Ovary (tissue), 7 donors: ENCODE measurements at regions not wholly inside any gene's neighbourhood (a gene's known extent, or its start where the extent isn't known, plus 50 kb on each side); places are given as distances from the start of the nearest gene placed in this dataset.

Experiments used
- DNase-seq, 5 donors: peaks; one replicate each; pipeline ENCODE4 v3.0.0-alpha.2; 2019 to 2020
- H3K27ac ChIP-seq, 2 donors: fragments of 200-600 bp; one replicate each; pipeline versions ENCODE4 v1.5.1 to v1.8.0; 2019 to 2022
- H3K27me3 ChIP-seq: fragments of 200-600 bp; one replicate; pipeline ENCODE4 v1.8.0; 2022
- H3K36me3 ChIP-seq: fragments of 200-600 bp; sonication (generic); one replicate; pipeline ENCODE4 v1.5.1; 2019
- H3K4me1 ChIP-seq: one replicate; pipeline ENCODE4 v1.8.1; 2013; ENCODE audit warnings: mild to moderate bottlenecking, moderate library complexity; ENCODE audit not compliant: insufficient read depth
- H3K4me3 ChIP-seq: fragments of 200-600 bp; sonication (generic); one replicate; pipeline ENCODE4 v1.5.1; 2017
- H3K9me3 ChIP-seq, 2 donors: fragments of 200-600 bp in 1 of 2; sonication (generic) in 1 of 2; one replicate each; pipeline versions ENCODE4 v1.5.1 to v1.8.1; 2013 to 2019; ENCODE audit warnings: mild to moderate bottlenecking in 1 of 2, moderate library complexity in 1 of 2
- CTCF ChIP-seq, 3 donors: fragments of 450-650 bp in 2 of 3; fragments of 200-600 bp in 1 of 3; IDR thresholded peaks; one replicate each; pipeline versions ENCODE4 v1.5.1 to v1.8.0; 2016 to 2022; ENCODE audit warnings: antibody characterized with exemption in 3 of 3, mild to moderate bottlenecking in 1 of 3
- EP300 ChIP-seq: sonication (generic); formaldehyde crosslinking; IDR thresholded peaks from one replicate; pipeline ENCODE4 v1.6.1; 2017; ENCODE audit warnings: antibody characterized with exemption
- POLR2A ChIP-seq: fragments of 450-650 bp; IDR thresholded peaks from one replicate; pipeline ENCODE4 v1.6.1; 2017; ENCODE audit warnings: antibody characterized with exemption, mild to moderate bottlenecking, moderate library complexity
- WGBS, 3 donors: extraction: QIAGEN DNeasy Blood & Tissue Kit in 1 of 3; methylation state at CpG; one replicate each; pipeline versions ENCODE4 v1.1.5 to v1.1.7; 2013 to 2017; 5-methylcytosine and 5-hydroxymethylcytosine counted together
- intact Hi-C, 4 donors: fragments of 100-400 bp; cut with DNase I; formaldehyde crosslinking; loops; one replicate each; pipeline versions ENCODE4 v1.11.0 to v1.15.1; 2022 to 2023
- donor health status: DM: no; HTN: no; CAD: no; lungs with moderate emphysema.
- donor health status: DM: no; HTN: no; CAD: no.
- donor health status: Bipolar disorder and iron deficiency.
- donor health status: DM: no; HTN: no; CAD: no.
- donor health status: DM: yes; HTN: yes; CAD: no.

DNA sequence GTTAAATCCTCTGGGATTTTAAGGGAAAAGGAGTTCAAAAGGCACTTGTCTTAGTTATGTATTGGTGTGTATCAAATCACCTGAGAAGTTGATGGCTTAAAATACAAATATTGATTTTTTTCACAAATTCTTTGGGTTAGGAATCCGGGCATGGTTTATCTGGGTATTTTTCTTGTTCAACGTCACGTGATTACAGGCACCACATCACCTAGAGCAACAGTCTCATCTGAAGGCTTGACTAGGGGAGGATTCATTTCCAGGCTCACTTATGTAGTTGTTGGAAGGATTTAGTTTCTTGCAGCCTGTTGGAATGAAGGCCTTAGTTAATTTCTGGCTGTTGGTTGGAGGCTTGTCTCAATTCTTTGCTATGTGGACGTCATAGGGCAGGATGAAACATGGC, 326.1 kb downstream of the STIM2 start:
- WGBS, 3 donors, result 89 to 93% (median 93%) methylated on average over 4 of the region's 4 CpGs
- TF ChIP-seq POLR2A (no peak), EP300 (no peak), CTCF (IDR thresholded peaks at IDR 0.05) (no peak)
- Histone ChIP-seq H3K27ac (no peak overlapping the region), H3K4me3 (no peak overlapping the region), H3K9me3 (no peaks in the 10 kb centered on the region), H3K36me3 (no peaks in the 10 kb centered on the region), H3K27me3 (no peaks in the 10 kb centered on the region), H3K4me1 (no peaks in the 10 kb centered on the region)
- intact Hi-C loops, result no loop called here
- DNase-seq, result no peak

GRCh38 chr4:27187786-27188185, 327.1 kb downstream of the STIM2 start:
- WGBS, 3 donors, result 69 to 79% (median 70%) methylated on average over 2 of the region's 2 CpGs
- H3K4me3 ChIP-seq, result no peak overlapping the region
- H3K4me1 ChIP-seq, result no peaks in the 10 kb centered on the region
- no peaks in the 10 kb centered on the region for H3K9me3 ChIP-seq
- no peak for DNase-seq
- no peak for TF ChIP-seq CTCF (IDR thresholded peaks at IDR 0.05)
- no peak for TF ChIP-seq EP300
- no peak for TF ChIP-seq POLR2A
- H3K36me3 ChIP-seq, result no peaks in the 10 kb centered on the region
- H3K27ac ChIP-seq, result no peak overlapping the region
- intact Hi-C loops, result no loop called here
- no peaks in the 10 kb centered on the region for H3K27me3 ChIP-seq

- no peaks in the 10 kb centered on the region for H3K36me3 ChIP-seq
- WGBS, 3 donors, result 31 to 35% (median 35%) methylated on average over 6 of the region's 6 CpGs
- TF ChIP-seq POLR2A (no peak), EP300 (no peak), CTCF (IDR thresholded peaks at IDR 0.05) (no peak)
- H3K27me3 ChIP-seq, result no peaks in the 10 kb centered on the region
- no peak for DNase-seq
- intact Hi-C loops, result no loop called here
- H3K4me1 ChIP-seq, result no peaks in the 10 kb centered on the region
- H3K27ac ChIP-seq, result no peak overlapping the region
- no peaks in the 10 kb centered on the region for H3K9me3 ChIP-seq
- H3K4me3 ChIP-seq, result no peak overlapping the region
Observed at GRCh38 chr4:27189683-27190082, 329.0 kb downstream of the STIM2 start.

DNA sequence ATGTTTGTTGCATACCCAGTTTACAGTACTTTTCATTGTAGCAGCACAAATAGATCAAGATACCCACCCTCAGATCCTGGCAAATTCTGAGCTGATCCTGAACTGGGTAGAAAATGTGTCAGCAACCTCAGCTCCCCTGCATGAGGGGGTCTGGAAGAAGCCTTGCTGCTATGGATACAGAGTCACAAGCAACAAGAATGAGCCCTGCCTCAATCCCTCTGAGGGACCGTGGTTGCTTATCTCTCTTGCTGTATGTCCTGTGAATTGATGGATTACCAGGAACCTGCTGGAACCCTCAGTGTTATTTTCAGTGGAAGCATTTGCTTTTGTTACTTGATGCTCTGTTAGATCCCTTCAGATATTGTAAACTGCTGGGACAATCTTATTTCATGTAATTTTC, 331.0 kb downstream of the STIM2 start:
- Histone ChIP-seq H3K4me3 (no peak overlapping the region), H3K36me3 (no peaks in the 10 kb centered on the region), H3K9me3 (no peaks in the 10 kb centered on the region), H3K4me1 (no peaks in the 10 kb centered on the region), H3K27me3 (no peaks in the 10 kb centered on the region), H3K27ac (no peak overlapping the region)
- intact Hi-C loops, result no loop called here
- 28 to 65% (median 43%) methylated on average over 1 of the region's 1 CpG for WGBS, 3 donors
- no peak for DNase-seq
- TF ChIP-seq EP300 (no peak), CTCF (IDR thresholded peaks at IDR 0.05) (no peak), POLR2A (no peak)
